ENCODE measurements at regions not wholly inside any gene's neighbourhood (a gene's known extent, or its start where the extent isn't known, plus 50 kb on each side); places are given as distances from the start of the nearest gene placed in this dataset.

GRCh38 chr13:33634546-33634982 is 183.4 kb upstream of the RFC3 start:
- no peak for DNase-seq (ENCODE audit: low read depth)
- no peak overlapping the region for H3K4me3 ChIP-seq (ENCODE audit: low read depth, low read length)
- no peak for TF ChIP-seq CTCF (IDR thresholded peaks at IDR 0.05; ENCODE audit: insufficient read depth, low read depth, low read length, missing control alignments)

GRCh38 chr13:33636243-33636642 is 181.7 kb upstream of the RFC3 start:
- H3K4me3 ChIP-seq (ENCODE audit: low read depth, low read length): no peak overlapping the region
- DNase-seq (ENCODE audit: low read depth): no peak
- no peak for TF ChIP-seq CTCF (IDR thresholded peaks at IDR 0.05; ENCODE audit: insufficient read depth, low read depth, low read length, missing control alignments)

- DNase-seq (ENCODE audit: low read depth): peak; percentile 31
- no peak for TF ChIP-seq CTCF (IDR thresholded peaks at IDR 0.05; ENCODE audit: insufficient read depth, low read depth, low read length, missing control alignments)
- H3K4me3 ChIP-seq (ENCODE audit: low read depth, low read length): no peak overlapping the region
These were observed 180.8 kb upstream of the RFC3 start for GRCh38 chr13:33636955-33637670.

GRCh38 chr13:33637978-33638743 is 179.8 kb upstream of the RFC3 start:
- H3K4me3 ChIP-seq (ENCODE audit: low read depth, low read length): no peak overlapping the region
- no peak for TF ChIP-seq CTCF (IDR thresholded peaks at IDR 0.05; ENCODE audit: insufficient read depth, low read depth, low read length, missing control alignments)
- no peak for DNase-seq (ENCODE audit: low read depth)

GRCh38 chr13:33639158-33639557 is 178.8 kb upstream of the RFC3 start:
- TF ChIP-seq CTCF (IDR thresholded peaks at IDR 0.05; ENCODE audit: insufficient read depth, low read depth, low read length, missing control alignments): no peak
- no peak for DNase-seq (ENCODE audit: low read depth)
- no peak overlapping the region for H3K4me3 ChIP-seq (ENCODE audit: low read depth, low read length)

- TF ChIP-seq CTCF (IDR thresholded peaks at IDR 0.05; ENCODE audit: insufficient read depth, low read depth, low read length, missing control alignments): no peak
- no peak overlapping the region for H3K4me3 ChIP-seq (ENCODE audit: low read depth, low read length)
- peak; percentile 55 for DNase-seq (ENCODE audit: low read depth)
These were observed 178.3 kb upstream of the RFC3 start for GRCh38 chr13:33639626-33640080.

Data from GM12865 (cell line).